Rectal smooth muscle tissue (tissue), 1 donor: ENCODE measurements at regions not wholly inside any gene's neighbourhood (a gene's known extent, or its start where the extent isn't known, plus 50 kb on each side); places are given as distances from the start of the nearest gene placed in this dataset.

Source experiments
- H3K27ac ChIP-seq: one replicate; pipeline ENCODE4 v1.7.0; 2013; ENCODE audit warnings: low read depth, low read length, inconsistent platforms
- H3K27me3 ChIP-seq: one replicate; pipeline ENCODE4 v1.7.0; 2013; ENCODE audit warnings: low read length; ENCODE audit not compliant: control insufficient read depth, insufficient read depth
- H3K36me3 ChIP-seq: one replicate; pipeline ENCODE4 v1.7.0; 2013; ENCODE audit warnings: low read length; ENCODE audit not compliant: control insufficient read depth, insufficient read depth
- H3K4me1 ChIP-seq: one replicate; pipeline ENCODE4 v1.7.0; 2013; ENCODE audit warnings: low read length; ENCODE audit not compliant: control insufficient read depth, insufficient read depth
- H3K4me3 ChIP-seq: one replicate; pipeline ENCODE4 v1.7.0; 2013; ENCODE audit warnings: low read length
- H3K9ac ChIP-seq: one replicate; pipeline ENCODE4 v1.7.0; 2013; ENCODE audit warnings: low read length

GRCh38 chr1:164040754-164041153 lies 518.2 kb upstream of the PBX1 start:
- no peaks in the 10 kb centered on the region for H3K27me3 ChIP-seq
- H3K4me1 ChIP-seq: no peaks in the 10 kb centered on the region
- no peaks in the 10 kb centered on the region for H3K36me3 ChIP-seq
- no peak overlapping the region for H3K27ac ChIP-seq
- no peak overlapping the region for H3K4me3 ChIP-seq
- no peak overlapping the region for H3K9ac ChIP-seq

GRCh38 chr1:164051782-164052181 lies 507.2 kb upstream of the PBX1 start:
- Histone ChIP-seq H3K27me3 (no peaks in the 10 kb centered on the region), H3K9ac (no peak overlapping the region), H3K27ac (no peak overlapping the region)

GRCh38 chr1:164054331-164054730 lies 504.7 kb upstream of the PBX1 start:
- no peaks in the 10 kb centered on the region for H3K27me3 ChIP-seq
- no peaks in the 10 kb centered on the region for H3K36me3 ChIP-seq
- H3K4me1 ChIP-seq: no peaks in the 10 kb centered on the region
- no peak overlapping the region for H3K27ac ChIP-seq
- H3K4me3 ChIP-seq: no peak overlapping the region
- no peak overlapping the region for H3K9ac ChIP-seq

More at GRCh38 chr1:164051782-164052181, 507.2 kb upstream of the PBX1 start:
- Histone ChIP-seq H3K4me3 (no peak overlapping the region), H3K36me3 (no peaks in the 10 kb centered on the region), H3K4me1 (no peaks in the 10 kb centered on the region)

DNA sequence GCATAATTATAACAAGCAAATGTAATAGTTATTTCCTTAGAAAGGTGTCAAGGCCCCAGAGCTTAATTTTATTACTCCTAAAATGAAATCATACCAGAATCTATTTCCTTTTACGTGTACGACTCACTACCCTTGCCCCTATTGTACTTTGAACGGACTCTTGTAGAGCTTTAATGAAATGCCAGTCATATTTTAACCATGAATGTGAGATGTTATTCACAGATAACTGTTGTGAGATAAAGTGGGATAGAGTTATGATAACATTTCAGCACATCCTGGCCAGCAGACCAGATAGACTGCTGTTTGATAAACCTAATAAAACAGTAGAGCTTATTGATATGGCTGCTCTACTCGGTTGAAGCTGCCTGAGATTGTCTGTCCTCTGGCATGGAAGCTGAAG lies 500.8 kb upstream of the PBX1 start:
- Histone ChIP-seq H3K27me3 (no peaks in the 10 kb centered on the region), H3K4me1 (no peaks in the 10 kb centered on the region), H3K4me3 (no peak overlapping the region), H3K36me3 (no peaks in the 10 kb centered on the region), H3K27ac (no peak overlapping the region), H3K9ac (no peak overlapping the region)

- Histone ChIP-seq H3K36me3 (no peaks in the 10 kb centered on the region), H3K9ac (no peak overlapping the region), H3K27me3 (no peaks in the 10 kb centered on the region), H3K4me1 (no peaks in the 10 kb centered on the region), H3K4me3 (no peak overlapping the region), H3K27ac (no peak overlapping the region)
Observed at GRCh38 chr1:164061528-164061927, 497.5 kb upstream of the PBX1 start.

GRCh38 chr1:164064501-164064900 lies 494.5 kb upstream of the PBX1 start:
- Histone ChIP-seq H3K36me3 (no peaks in the 10 kb centered on the region), H3K27me3 (no peaks in the 10 kb centered on the region), H3K4me3 (no peak overlapping the region), H3K27ac (no peak overlapping the region), H3K4me1 (no peaks in the 10 kb centered on the region), H3K9ac (no peak overlapping the region)

- H3K36me3 ChIP-seq: no peaks in the 10 kb centered on the region
- no peaks in the 10 kb centered on the region for H3K27me3 ChIP-seq
- H3K4me1 ChIP-seq: no peaks in the 10 kb centered on the region
- H3K9ac ChIP-seq: no peak overlapping the region
- no peak overlapping the region for H3K27ac ChIP-seq
- H3K4me3 ChIP-seq: no peak overlapping the region
Observed at GRCh38 chr1:164071288-164071687, 487.7 kb upstream of the PBX1 start.

DNA sequence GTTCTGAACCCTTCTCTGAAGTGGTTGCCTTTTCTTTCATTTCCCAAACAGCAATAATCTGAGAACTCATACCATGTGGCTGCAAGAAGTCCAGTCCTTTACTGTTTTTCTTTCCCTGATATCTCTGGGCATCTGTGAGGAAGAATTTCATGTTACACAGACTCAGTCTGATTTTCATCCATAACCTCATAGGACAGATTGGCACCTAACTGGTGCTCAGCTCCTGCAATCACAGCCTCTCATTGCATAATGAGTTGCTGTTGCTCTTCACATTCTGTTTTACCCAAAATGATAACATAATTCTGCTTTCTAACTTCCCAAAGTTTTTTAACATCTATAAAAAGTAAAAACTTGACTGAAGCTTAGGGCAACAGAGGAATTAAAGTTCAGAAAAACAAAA lies 472.2 kb upstream of the PBX1 start:
- H3K36me3 ChIP-seq: no peaks in the 10 kb centered on the region
- no peak overlapping the region for H3K4me3 ChIP-seq

GRCh38 chr1:164087906-164088453 lies 471.0 kb upstream of the PBX1 start:
- no peak overlapping the region for H3K9ac ChIP-seq

More for the DNA sequence above, 472.2 kb upstream of the PBX1 start:
- Histone ChIP-seq H3K27ac (no peak overlapping the region), H3K9ac (no peak overlapping the region), H3K4me1 (no peaks in the 10 kb centered on the region), H3K27me3 (no peaks in the 10 kb centered on the region)

DNA sequence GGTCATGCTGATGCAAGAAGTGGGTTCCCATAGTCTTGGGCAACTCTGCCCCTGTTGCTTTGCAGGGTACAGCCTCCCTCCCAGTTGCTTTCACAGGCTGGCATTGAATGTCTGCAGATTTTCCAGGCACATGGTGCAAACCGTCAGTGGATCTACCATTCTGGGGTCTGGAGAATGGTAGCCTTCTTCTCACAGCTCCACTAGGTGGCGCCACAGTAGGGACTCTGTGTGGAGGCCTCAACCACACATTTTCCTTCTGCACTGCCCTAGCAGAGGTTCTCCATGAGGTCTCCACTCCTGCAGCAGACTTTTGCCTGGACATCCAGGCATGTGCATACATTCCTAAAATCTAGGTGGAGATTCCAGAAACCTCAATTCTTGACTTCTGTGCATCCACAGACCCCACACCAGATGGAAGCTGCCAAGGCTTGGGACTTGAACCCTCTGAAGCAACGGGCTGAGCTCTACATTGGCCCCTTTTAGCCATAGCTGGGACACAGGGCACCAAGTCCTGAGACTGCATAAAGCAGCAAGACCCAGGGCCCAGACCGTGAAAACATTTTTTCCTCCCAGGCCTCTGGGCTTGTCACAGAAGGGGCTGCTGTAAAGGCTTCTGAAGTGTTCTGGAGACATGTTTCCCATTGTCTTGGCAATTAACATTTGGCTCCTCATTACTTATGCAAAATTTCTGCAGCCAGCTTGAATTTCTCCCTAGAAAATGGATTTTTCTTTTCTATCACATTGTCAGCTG lies 466.2 kb upstream of the PBX1 start:
- Histone ChIP-seq H3K27ac (no peak overlapping the region), H3K27me3 (no peaks in the 10 kb centered on the region), H3K4me1 (no peaks in the 10 kb centered on the region), H3K36me3 (no peaks in the 10 kb centered on the region), H3K9ac (no peak overlapping the region), H3K4me3 (no peak overlapping the region)

More at GRCh38 chr1:164087906-164088453, 471.0 kb upstream of the PBX1 start:
- H3K36me3 ChIP-seq: no peaks in the 10 kb centered on the region
- H3K4me3 ChIP-seq: no peak overlapping the region
- no peak overlapping the region for H3K27ac ChIP-seq
- H3K27me3 ChIP-seq: no peaks in the 10 kb centered on the region
- H3K4me1 ChIP-seq: no peaks in the 10 kb centered on the region

DNA sequence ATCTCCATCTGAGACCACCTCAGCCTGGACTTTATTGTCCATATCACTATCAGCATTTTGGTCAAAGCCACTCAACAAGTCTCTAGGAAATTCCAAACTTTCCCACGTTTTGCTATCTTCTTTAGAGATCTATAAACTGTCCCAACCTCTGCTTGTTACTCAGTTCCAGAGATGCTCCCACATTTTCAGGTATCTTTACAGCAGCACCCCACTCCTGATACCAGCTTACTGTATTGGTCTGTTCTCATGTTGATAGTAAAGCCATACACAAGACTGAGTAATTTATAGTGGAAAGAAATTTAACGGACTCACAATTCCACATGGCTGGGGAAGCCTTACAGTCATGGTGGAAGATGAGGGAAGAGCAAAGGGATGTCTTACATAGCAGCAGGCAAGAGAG lies 465.4 kb upstream of the PBX1 start:
- Histone ChIP-seq H3K4me3 (no peak overlapping the region), H3K9ac (no peak overlapping the region), H3K27me3 (no peaks in the 10 kb centered on the region)

DNA sequence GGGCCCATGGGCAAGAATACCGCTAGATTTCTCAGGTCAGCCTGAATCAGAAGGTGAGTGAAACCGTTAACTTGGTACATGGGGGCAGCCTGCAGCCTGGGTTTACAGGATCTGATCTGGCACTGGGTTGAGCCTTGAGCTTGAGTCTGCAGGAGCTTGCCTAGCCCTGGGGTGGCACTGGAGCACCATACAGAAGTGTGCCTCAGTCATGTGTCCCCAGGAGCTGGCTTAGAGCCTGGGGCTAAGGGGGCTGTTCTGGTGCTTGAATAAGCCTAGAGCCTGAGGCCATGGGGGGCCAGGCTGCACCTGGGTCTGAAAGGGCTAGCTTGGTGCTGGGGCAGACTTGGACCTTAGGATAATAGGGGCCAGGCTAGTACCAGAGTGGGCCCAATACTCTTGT lies 457.2 kb upstream of the PBX1 start:
- H3K27ac ChIP-seq: no peak overlapping the region
- no peak overlapping the region for H3K4me3 ChIP-seq
- no peaks in the 10 kb centered on the region for H3K4me1 ChIP-seq

More for the DNA sequence above, 465.4 kb upstream of the PBX1 start:
- Histone ChIP-seq H3K27ac (no peak overlapping the region), H3K4me1 (no peaks in the 10 kb centered on the region), H3K36me3 (no peaks in the 10 kb centered on the region)

DNA sequence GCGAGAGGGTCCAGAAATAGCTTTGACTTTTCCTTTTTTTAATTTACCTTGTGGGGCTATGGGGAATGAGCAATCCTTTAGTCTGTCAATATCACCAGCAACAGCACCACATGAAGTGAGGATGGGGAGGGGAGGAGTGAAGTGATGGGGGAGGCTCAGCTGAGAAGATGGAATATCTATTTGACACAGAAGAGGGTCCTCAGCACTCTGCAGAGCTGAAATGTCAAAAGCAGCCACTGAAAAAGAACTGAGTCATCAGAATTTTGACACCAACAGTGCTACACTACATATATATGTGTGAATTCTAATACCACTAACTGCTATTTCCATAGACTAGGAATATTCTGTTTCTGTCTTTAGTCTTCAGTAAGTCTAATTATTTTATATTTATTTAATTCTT lies 427.0 kb upstream of the PBX1 start:
- Histone ChIP-seq H3K4me1 (no peaks in the 10 kb centered on the region), H3K4me3 (no peak overlapping the region), H3K27me3 (no peaks in the 10 kb centered on the region), H3K36me3 (no peaks in the 10 kb centered on the region), H3K9ac (no peak overlapping the region), H3K27ac (no peak overlapping the region)

More for the DNA sequence above, 457.2 kb upstream of the PBX1 start:
- H3K9ac ChIP-seq: no peak overlapping the region
- no peaks in the 10 kb centered on the region for H3K36me3 ChIP-seq
- H3K27me3 ChIP-seq: no peaks in the 10 kb centered on the region
